OCI-LY7 (cell line): ENCODE measurements at regions not wholly inside any gene's neighbourhood (a gene's known extent, or its start where the extent isn't known, plus 50 kb on each side); places are given as distances from the start of the nearest gene placed in this dataset.

Experiments
- CTCF ChIP-seq: fragments of 200-600 bp; sonication (generic); conservative IDR thresholded peaks from 2 replicates; pipeline ENCODE4 v1.5.1; 2014; ENCODE audit warnings: mild to moderate bottlenecking, antibody characterized with exemption, low read length, moderate library complexity, mixed read lengths
- EZH2phosphoT487 ChIP-seq: fragments of 200-600 bp; sonication (generic); IDR thresholded peaks from 2 replicates; pipeline ENCODE4 v1.6.1; 2018; ENCODE audit warnings: low read depth, borderline replicate concordance, mild to moderate bottlenecking, mixed run types, antibody characterized with exemption, low read length, moderate library complexity, mixed read lengths

GRCh38 chr4:54400188-54400587, 171.1 kb downstream of the PDGFRA start:
- TF ChIP-seq CTCF = no peak
- no peak for TF ChIP-seq EZH2phosphoT487
